Breast epithelium (tissue), 3 donors: ENCODE measurements at regions not wholly inside any gene's neighbourhood (a gene's known extent, or its start where the extent isn't known, plus 50 kb on each side); places are given as distances from the start of the nearest gene placed in this dataset.

ENCODE experiments used
- CTCF ChIP-seq, 3 donors: fragments of 450-650 bp; IDR thresholded peaks; one replicate each; pipeline ENCODE4 v1.5.1; 2016 to 2017; ENCODE audit warnings: antibody characterized with exemption in 3 of 3, mild to moderate bottlenecking in 3 of 3, moderate library complexity in 3 of 3
- POLR2A ChIP-seq: fragments of 450-650 bp; IDR thresholded peaks from one replicate; pipeline ENCODE4 v1.6.1; 2016; ENCODE audit warnings: antibody characterized with exemption, mild to moderate bottlenecking, moderate library complexity
- POLR2AphosphoS5 ChIP-seq, 3 donors: sonication (generic); formaldehyde crosslinking; IDR thresholded peaks; one replicate each; pipeline ENCODE4 v1.6.1; 2017; ENCODE audit warnings: antibody characterized with exemption in 3 of 3

GRCh38 chr12:127113945-127114344 is 1153.0 kb upstream of the TMEM132C start:
- TF ChIP-seq CTCF (IDR thresholded peaks at IDR 0.05) (no peak), POLR2AphosphoS5 (IDR thresholded peaks at IDR 0.05) (no peak), POLR2A (no peak)
